ENCODE measurements at regions not wholly inside any gene's neighbourhood (a gene's known extent, or its start where the extent isn't known, plus 50 kb on each side); places are given as distances from the start of the nearest gene placed in this dataset.
"Not testable (repeated sequence)": the region's sequence is repeated elsewhere in the genome, so short reads cannot be mapped to it uniquely, and the experiment has no call there.

DNA sequence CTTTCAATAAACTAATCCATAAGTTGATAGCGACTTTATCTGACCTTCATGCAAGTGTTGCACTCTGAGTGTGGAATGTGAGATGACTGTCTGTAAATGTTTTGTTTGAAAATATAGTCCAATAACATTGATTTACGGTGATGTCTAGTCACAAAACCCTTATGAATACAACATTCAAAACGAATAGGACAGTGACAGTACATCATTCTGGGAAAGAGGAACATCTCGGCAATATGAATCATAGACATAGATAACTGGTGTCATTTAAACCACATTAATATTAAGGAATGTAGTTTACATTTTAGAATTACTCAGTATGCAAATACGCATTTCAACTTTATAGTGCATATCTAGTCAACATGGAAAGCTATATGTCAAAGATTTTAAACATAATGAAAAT is 1311.6 kb upstream of the ADGRL4 start:
- no peak for DNase-seq
- in situ Hi-C loops (cut with HindIII; ENCODE audit: low pct_ligation_motif_present, low pct_unique_long_range_greater_than_20kb, low sequenced_read_pairs), result no loop called here

DNA sequence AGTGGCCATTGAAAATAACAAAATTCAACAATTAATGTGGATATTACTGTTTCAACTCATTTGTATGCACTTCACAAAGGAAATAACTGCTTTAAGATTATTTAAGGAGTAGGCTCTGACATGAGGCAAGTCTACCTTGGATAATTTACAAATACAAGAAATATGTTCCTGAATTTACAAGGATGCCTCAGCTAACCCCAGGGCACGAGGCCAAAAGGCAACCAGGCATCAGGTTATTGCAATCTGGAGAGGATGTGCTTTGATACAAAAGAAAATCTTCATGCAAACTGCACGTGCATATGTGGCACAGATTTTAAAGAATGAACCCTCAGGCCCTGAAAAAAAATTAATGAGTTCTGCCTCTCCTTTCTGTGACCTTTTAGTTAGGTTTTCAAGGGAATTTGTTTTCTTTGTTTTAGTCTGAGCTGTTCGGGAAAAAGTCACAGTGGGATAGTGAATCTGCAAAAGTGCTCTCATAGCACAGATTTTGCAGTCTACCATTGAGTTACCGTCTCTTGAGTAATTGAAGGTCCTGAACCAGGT is 1304.2 kb upstream of the ADGRL4 start:
- in situ Hi-C loops (cut with HindIII; ENCODE audit: low pct_ligation_motif_present, low pct_unique_long_range_greater_than_20kb, low sequenced_read_pairs), result no loop called here
- no peak for DNase-seq

DNA sequence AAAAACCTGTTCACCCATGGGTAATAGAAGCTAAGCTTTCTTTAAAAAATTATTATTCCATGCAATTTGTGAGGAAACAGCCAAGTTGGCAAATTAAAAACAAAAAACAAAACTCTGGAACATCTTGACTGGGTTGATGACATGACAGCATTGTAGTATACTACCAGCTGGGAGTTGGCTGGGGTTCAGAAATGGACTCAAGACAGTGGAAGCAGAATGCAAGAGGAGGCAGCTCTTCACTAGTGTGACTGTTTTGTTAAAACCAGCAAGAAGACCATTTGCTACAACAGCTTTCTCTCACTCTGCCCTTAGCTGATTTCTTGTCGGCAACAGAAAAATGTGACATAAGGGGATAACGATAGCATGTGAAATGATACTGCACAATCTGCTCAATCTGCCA is 1298.9 kb upstream of the ADGRL4 start:
- in situ Hi-C loops (cut with HindIII; ENCODE audit: low pct_ligation_motif_present, low pct_unique_long_range_greater_than_20kb, low sequenced_read_pairs), result no loop called here

DNA sequence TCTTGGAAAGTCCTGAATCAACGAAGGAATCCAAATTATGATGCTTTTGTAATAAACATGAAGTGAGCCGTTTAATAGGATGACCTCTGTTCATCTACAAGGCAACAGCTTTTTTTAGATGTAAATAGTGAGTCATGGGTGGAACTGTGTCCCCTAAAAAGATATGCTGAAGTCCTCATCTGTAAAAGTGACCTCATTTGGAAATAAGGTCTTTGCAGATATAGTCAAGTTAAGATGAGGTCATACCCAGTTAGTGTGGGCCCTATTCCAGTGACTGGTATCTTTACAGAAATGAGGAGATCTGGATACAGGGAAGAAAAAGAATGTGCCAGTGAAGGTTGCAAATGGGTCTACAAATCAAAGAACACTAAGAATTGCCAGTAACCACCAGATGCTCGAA is 1287.3 kb upstream of the ADGRL4 start:
- in situ Hi-C loops (cut with HindIII; ENCODE audit: low pct_ligation_motif_present, low pct_unique_long_range_greater_than_20kb, low sequenced_read_pairs), result no loop called here
- DNase-seq, result no peak

More for the DNA sequence above, 1298.9 kb upstream of the ADGRL4 start:
- no peak for DNase-seq

DNA sequence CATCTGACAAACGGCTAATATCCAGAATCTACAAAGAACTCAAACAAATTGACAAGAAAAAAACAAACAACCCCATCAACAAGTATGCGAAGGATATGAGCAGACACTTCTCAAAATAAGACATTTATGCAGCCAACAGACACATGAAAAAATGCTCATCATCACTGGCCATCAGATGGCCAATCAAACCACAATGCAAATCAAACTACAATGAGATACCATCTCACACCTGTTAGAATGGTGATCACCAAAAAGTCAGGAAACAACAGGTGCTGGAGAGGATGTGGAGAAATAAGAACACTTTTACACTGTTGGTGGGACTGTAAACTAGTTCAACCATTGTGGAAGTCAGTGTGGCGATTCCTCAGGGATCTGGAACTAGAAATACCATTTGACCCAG is 1282.2 kb upstream of the ADGRL4 start:
- in situ Hi-C loops (cut with HindIII; ENCODE audit: low pct_ligation_motif_present, low pct_unique_long_range_greater_than_20kb, low sequenced_read_pairs); DNase-seq: not testable (repeated sequence)

DNA sequence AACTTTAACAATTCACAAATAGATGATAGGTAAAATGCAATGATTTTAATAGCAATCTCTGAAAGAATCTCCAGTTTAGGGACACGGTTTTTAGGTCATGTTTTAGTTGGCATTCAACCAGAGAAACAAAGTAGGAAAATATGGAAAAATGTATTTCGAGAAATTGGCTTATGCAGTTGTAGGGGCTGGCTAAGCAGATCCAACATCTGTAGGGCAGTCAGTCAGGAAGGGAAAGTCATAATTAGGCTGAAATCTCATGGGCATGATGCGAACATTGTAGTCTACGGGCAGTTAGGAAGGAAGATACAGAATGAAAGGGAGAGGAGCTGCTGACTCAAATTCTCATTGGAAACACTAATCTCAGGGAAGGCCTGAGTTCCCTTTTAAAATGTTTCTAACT is 1276.0 kb upstream of the ADGRL4 start:
- DNase-seq, result no peak
- in situ Hi-C loops (cut with HindIII; ENCODE audit: low pct_ligation_motif_present, low pct_unique_long_range_greater_than_20kb, low sequenced_read_pairs), result no loop called here

DNA sequence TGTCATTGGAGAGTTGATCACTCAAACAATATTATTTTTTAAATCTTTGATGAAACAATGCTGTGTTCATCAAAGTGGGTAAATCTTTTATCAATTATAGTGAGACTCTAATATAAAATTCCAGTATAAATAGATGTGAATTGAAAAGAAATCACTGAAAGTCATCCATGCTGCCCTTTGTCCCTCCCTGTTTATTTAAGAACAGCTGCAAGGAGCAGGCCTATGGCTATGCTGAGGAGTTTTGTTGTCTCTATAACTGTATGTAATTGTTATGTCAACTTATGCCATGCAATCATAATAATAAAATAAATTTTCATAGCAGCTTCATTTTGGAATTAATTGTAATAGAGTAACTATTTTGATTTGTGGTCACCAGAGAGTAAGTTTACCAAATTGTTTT is 1272.4 kb upstream of the ADGRL4 start:
- DNase-seq, result no peak
- in situ Hi-C loops (cut with HindIII; ENCODE audit: low pct_ligation_motif_present, low pct_unique_long_range_greater_than_20kb, low sequenced_read_pairs), result no loop called here

DNA sequence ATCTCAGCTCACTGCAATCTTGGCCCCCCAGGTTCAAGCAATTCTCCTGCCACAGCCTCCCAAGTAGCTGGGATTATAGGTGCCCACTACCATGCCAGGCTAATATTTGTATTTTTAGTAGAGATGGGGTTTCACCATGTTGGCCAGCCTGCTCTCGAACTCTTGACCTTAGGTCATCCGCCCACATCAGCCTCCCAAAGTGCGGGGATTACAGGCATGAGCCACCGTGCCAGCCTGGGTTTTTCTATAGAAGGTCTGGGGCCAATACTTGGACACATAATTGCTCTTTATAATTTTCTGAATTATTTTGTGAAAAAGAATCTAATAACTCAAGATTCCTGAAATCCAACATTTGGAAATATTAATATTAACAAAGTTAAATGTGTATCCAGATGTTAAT is 1267.7 kb upstream of the ADGRL4 start:
- in situ Hi-C loops (cut with HindIII; ENCODE audit: low pct_ligation_motif_present, low pct_unique_long_range_greater_than_20kb, low sequenced_read_pairs), result no loop called here
- DNase-seq, result no peak

DNA sequence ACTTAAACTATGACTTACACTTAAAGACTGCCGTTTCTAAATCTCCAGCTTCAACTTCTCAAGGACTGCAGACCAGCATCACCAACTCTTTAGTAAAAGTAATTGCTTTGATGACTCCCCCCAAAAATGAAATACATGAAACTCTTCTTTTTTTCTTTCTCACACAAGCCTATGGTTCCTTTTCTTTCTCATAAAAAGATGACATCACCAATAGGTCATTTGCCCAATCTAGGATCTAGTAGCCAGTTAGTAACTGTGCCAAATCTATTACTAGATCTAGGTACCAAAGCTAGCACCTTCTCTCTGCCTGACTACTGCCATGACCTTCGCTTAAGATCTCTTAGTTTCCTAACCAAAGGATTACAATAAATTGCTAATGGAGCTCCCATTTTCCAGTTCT is 1266.0 kb upstream of the ADGRL4 start:
- DNase-seq, result no peak
- in situ Hi-C loops (cut with HindIII; ENCODE audit: low pct_ligation_motif_present, low pct_unique_long_range_greater_than_20kb, low sequenced_read_pairs), result no loop called here

DNA sequence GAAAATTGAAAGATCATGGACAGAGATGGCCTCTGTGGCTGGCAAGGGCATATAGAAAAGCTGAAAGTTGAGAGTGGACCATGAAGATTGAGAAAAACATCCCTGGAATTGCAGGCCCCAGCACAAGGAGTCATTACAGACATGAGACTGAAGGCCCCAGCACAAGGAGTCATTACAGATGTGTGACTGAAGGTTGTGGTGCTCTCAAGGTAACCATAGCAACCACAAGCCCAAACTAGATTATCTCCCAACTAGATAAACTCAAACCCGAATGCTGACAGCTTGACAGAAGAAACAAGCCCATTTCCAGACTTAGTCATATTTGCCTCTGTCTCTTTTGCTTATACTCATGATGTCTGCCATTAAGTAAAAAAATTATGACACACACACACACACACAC is 1252.1 kb upstream of the ADGRL4 start:
- in situ Hi-C loops (cut with HindIII; ENCODE audit: low pct_ligation_motif_present, low pct_unique_long_range_greater_than_20kb, low sequenced_read_pairs), result no loop called here
- no peak for DNase-seq

DNA sequence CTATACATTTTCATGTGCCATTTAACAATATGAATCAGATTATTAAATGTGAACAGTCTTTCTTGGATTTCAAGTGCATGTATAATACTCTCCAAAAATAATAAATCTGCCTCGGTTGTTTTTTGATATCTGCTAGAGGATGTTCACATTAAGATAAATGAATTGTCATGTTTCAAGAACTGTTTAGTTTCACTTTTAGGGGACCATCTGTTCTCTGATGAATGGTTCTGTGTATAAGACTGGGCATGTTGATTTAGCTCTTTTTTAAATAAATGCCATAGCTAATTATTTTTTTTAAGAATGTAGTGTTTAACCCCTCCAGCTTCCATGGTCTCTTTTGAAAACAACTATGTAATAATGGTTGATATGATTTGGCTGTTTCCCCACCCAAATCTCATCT is 1245.1 kb upstream of the ADGRL4 start:
- in situ Hi-C loops (cut with HindIII; ENCODE audit: low pct_ligation_motif_present, low pct_unique_long_range_greater_than_20kb, low sequenced_read_pairs), result no loop called here
- no peak for DNase-seq

DNA sequence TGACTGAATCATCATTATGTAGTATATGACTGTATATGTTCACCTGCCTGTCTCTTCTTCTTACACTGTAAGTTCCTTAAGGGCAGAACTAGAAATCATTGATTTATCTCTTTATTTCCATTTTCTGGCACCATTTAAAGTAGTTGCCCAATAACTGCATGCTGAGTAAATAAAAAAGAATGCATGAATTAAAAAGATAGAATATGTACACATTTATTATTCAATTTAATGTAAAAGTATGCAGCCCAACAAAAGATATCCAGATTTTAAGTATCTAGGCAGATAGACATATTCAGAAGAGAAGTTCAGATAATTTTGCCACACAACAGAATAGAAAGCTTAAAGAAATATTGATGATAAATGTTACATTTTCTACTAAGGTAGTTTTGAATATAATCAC is 1244.6 kb upstream of the ADGRL4 start:
- DNase-seq, result no peak
- in situ Hi-C loops (cut with HindIII; ENCODE audit: low pct_ligation_motif_present, low pct_unique_long_range_greater_than_20kb, low sequenced_read_pairs), result no loop called here

DNA sequence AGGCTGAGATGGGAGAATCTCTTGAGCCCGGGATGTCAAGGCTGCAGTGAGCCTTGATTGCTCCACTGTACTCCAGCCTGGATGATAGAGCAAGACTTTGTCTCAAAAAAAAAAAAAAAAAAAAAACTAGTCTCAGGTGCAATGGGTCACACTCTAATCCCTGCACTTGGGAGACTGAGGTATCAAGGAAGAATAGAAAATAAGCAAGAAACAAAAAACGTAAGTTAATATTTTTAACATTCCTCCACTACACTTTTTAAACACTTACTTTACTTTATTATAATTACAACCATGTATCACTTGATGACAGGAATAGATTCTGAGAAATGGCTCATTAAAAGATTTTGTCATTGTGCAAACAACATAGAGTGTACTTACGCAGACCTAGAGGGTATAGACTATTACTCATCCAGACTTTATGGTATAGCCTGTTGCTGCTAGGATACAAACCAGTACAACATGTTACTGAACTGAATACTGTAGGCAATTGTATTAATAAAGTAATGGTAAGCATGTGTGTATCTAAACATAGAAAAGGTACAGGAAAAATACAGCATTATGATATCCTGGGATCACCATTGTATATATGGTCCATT is 1244.1 kb upstream of the ADGRL4 start:
- DNase-seq, result no peak
- in situ Hi-C loops (cut with HindIII; ENCODE audit: low pct_ligation_motif_present, low pct_unique_long_range_greater_than_20kb, low sequenced_read_pairs), result no loop called here

DNA sequence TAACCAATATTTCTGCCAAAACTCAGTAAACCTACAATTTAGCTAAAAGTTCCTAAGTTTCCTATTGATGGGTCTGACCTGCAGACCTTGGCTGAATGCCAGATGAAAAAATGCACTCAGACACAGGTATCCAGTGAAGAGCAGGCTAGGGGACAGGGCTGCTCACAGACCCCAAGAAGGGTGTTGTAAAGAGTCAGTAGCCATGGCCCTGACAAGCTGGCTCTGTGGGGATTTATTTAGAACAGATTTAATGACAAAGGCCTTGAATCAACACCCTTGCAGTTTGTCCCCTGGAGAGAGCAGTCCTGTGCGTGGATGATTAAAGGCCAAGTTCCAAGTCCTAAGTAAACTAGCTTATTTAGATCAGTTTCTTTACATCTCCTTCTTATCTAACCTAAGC is 1243.2 kb upstream of the ADGRL4 start:
- in situ Hi-C loops (cut with HindIII; ENCODE audit: low pct_ligation_motif_present, low pct_unique_long_range_greater_than_20kb, low sequenced_read_pairs), result no loop called here
- DNase-seq, result no peak

DNA sequence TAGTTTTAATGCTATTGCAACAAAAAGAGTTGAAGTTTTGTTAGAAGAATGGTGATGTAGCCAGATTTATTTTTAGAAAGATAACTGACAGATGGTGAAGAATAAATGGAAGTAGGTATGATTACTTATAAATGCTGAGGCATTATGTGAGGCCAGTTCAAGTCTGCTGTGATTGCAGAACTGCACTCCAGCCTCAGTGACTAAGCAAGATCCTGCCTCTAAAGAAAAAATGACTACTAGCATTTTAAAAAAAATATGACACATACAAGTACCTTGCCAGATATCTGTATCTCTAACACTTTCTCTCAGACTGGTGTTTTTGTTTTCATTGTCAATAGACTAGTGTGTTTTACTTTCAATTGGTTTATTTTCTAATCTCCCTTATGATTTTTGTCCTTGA is 1242.4 kb upstream of the ADGRL4 start:
- in situ Hi-C loops (cut with HindIII; ENCODE audit: low pct_ligation_motif_present, low pct_unique_long_range_greater_than_20kb, low sequenced_read_pairs), result no loop called here

DNA sequence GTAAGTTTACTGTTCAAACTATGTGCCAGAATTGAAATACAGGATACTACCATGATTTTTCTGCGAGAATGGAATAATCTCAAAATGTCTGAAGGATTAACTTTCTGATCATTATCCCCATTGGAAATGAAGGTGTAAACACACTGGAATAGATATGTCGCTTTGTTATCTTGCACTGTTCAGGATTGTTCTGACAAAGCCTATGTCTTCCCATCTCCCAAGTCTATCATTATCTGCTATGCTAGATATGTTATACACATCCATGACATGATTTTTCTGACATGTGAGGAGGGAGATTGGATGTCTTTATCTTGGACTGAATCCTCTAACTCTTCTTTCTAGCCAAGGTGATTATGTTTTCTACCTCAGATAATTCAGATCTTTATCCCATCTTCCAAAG is 1239.3 kb upstream of the ADGRL4 start:
- in situ Hi-C loops (cut with HindIII; ENCODE audit: low pct_ligation_motif_present, low pct_unique_long_range_greater_than_20kb, low sequenced_read_pairs), result no loop called here
- DNase-seq, result no peak

More for the DNA sequence above, 1242.4 kb upstream of the ADGRL4 start:
- no peak for DNase-seq

DNA sequence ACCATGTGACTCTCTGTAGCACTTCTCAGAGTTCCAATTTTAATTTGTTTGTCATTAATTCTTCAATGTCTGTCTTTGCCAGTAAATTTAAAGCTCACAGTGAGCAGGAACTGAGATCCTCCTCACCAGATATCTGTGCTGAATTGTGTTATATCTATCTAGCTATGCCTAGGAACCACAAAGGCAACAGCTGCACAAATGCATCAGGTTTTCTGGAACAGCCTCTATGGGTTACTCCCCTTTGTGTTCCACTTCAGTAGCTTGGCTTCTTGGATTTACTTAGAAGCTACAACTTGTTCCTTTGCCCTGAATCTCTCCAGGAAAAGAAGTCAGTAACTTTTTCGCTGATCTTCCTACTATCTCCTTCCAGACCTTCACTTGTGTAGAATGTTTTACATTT is 1237.8 kb upstream of the ADGRL4 start:
- in situ Hi-C loops (cut with HindIII; ENCODE audit: low pct_ligation_motif_present, low pct_unique_long_range_greater_than_20kb, low sequenced_read_pairs), result no loop called here
- DNase-seq, result no peak

DNA sequence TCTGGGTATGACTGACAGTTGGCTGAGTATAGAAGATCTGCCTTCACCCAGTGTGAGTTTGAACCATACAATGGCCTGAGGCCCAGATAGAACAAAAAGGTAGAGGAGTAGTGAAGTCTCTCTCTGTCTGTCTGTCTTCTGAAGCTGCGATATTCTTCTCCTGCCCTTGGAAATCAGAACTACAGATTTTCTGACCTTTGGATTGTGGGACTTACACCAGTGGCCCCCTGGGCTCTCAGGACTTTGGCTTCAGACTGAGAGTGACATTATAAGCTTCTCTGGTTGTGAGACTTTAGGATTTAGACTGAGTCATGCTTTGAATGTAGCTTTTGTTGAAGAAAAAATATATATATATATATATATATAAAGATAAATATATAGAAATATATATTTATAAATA is 1235.0 kb upstream of the ADGRL4 start:
- no peak for DNase-seq
- in situ Hi-C loops (cut with HindIII; ENCODE audit: low pct_ligation_motif_present, low pct_unique_long_range_greater_than_20kb, low sequenced_read_pairs), result no loop called here

DNA sequence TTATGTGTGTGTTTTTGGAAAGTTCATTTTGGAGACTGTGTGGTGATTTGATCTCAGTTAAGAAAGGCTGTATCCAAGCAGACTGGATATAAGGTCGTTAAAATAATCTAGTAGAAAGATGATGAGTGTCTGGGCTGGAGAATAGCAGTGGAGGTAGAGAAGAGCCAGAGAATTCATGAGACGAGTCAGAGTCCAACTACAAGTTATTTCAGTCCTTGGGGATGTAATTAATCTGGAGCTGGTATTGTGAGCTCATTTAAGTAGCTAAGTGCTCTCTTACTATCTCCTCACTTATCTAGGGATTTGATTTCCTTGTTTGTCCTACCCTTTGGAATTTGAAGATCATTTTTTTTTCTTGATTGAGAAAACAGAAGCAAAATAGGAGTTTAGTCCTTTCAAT is 1219.0 kb upstream of the ADGRL4 start:
- DNase-seq, result no peak
- in situ Hi-C loops (cut with HindIII; ENCODE audit: low pct_ligation_motif_present, low pct_unique_long_range_greater_than_20kb, low sequenced_read_pairs), result no loop called here

DNA sequence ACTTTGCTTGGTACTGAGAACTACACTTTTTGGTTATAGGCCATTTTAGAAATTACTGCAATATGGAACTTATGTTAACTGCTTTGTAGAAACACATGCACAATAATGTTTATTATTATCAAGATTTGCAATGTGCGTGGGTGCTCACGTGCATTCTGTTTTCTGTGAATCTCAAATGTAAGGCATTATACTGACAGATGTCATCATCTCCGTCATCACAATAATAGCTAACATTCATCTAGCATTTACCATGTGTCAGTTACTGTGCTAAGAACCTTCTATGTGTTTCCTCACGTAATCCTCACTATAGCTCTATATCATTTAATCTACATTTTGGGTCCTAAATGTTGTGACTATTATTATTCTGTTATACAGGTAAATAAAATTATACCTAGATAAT is 1214.8 kb upstream of the ADGRL4 start:
- no peak for DNase-seq
- in situ Hi-C loops (cut with HindIII; ENCODE audit: low pct_ligation_motif_present, low pct_unique_long_range_greater_than_20kb, low sequenced_read_pairs), result no loop called here

DNA sequence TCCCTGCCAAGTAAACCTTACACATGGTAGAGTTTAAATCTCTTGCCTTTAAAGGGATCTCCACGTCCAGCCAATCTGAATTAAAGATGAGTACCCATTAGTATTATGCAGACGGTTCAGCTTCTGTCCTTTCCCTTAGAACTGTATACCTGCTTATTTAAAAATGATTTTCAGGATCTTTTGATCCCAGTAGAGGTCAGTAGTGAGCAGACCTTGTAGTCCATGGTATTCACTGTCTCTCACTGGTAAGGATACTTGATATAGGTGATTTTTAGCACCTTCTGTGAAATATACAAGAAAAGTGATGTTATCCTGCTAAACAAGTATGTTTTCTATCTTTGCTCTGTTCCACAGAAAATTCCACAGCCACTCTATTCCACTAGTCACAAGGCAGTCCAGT is 1211.6 kb upstream of the ADGRL4 start:
- in situ Hi-C loops (cut with HindIII; ENCODE audit: low pct_ligation_motif_present, low pct_unique_long_range_greater_than_20kb, low sequenced_read_pairs), result no loop called here
- DNase-seq, result peak; percentile 65
